DOHH2 (cell line): ENCODE measurements at regions not wholly inside any gene's neighbourhood (a gene's known extent, or its start where the extent isn't known, plus 50 kb on each side); places are given as distances from the start of the nearest gene placed in this dataset.

Experiments
- CTCF ChIP-seq: fragments of 200-600 bp; sonication (generic); IDR thresholded peaks from one replicate; pipeline ENCODE4 v1.5.1; 2014; ENCODE audit warnings: antibody characterized with exemption, mild to moderate bottlenecking, low read depth, low read length; ENCODE audit not compliant: poor library complexity, severe bottlenecking
- EZH2phosphoT487 ChIP-seq: fragments of 200-600 bp; sonication (generic); IDR thresholded peaks from 2 replicates; pipeline ENCODE4 v1.6.1; 2017; ENCODE audit warnings: borderline replicate concordance, mild to moderate bottlenecking, antibody characterized with exemption, low read length, moderate library complexity, mixed read lengths

- no peak for TF ChIP-seq CTCF
- no peak for TF ChIP-seq EZH2phosphoT487
Measured at GRCh38 chr3:102974333-102974732, 539.5 kb downstream of the ZPLD1 start.
